ENCODE measurements at regions not wholly inside any gene's neighbourhood (a gene's known extent, or its start where the extent isn't known, plus 50 kb on each side); places are given as distances from the start of the nearest gene placed in this dataset.

DNA sequence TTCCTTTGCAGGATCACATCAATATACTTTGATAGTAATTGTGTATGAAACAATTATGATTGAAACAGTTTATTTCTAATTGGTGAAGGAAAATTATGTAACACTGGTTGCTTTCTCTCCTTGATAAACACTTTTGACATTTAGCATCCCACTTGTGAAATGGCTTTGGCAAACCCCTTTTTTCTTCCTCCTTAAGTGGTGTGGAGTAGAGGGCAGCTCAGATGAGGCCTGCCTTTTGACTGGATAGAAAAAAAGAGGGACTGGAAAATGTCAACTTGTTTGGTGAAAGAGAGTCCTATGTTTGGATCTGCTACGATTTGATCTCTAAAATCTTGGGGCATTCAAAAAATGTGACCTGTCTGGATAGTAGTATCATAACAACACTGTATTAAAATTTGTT is 318.3 kb downstream of the MEIS1 start:
- Histone ChIP-seq H2AK5ac (ENCODE audit: low read length) (no peak overlapping the region), H3K18ac (ENCODE audit: low read length) (no peak overlapping the region), H3K36me3 (ENCODE audit: control insufficient read depth in 1 of 2, insufficient read depth in 2 of 2, low read length in 2 of 2) (no peaks in the 10 kb centered on the region), H3K79me2 (ENCODE audit: control insufficient read depth, insufficient read depth, low read length, poor library complexity) (no peaks in the 10 kb centered on the region), H3K27me3 (ENCODE audit: insufficient read depth, low read length) (no peaks in the 10 kb centered on the region), H2AFZ (ENCODE audit: insufficient read depth, low read length, poor library complexity) (no peak overlapping the region), H3K23ac (ENCODE audit: low read length) (no peak overlapping the region), H3K9ac (ENCODE audit: low read length) (no peak overlapping the region), H2BK5ac (ENCODE audit: low read depth, low read length, poor library complexity) (no peak overlapping the region), H2BK12ac (ENCODE audit: low read length) (no peak overlapping the region), H3K4me2 (ENCODE audit: low read length) (no peak overlapping the region), H3K9me3 (ENCODE audit: insufficient read depth, low read depth, low read length) (no peaks in the 10 kb centered on the region), H2BK120ac (ENCODE audit: insufficient read depth, low read length, poor library complexity) (no peak overlapping the region), H4K12ac (ENCODE audit: low read depth, low read length) (no peak overlapping the region), H3K4me1 (ENCODE audit: control insufficient read depth in 1 of 2, insufficient read depth in 2 of 2, low read length in 2 of 2) (peaks cover 0 to 3% of the 10 kb centered on the region in 2 experiments), H3K14ac (ENCODE audit: low read length) (no peak overlapping the region), H3K4me3 (ENCODE audit: low read depth, low read length) (no peak overlapping the region), H3K79me1 (ENCODE audit: low read length) (no peaks in the 10 kb centered on the region), H3K4ac (ENCODE audit: low read depth, low read length) (no peak overlapping the region), H3K27ac (ENCODE audit: low read depth, low read length) (no peak overlapping the region), H4K8ac (ENCODE audit: low read depth, low read length) (no peak overlapping the region), H4K91ac (ENCODE audit: low read depth, low read length) (no peak overlapping the region)
- no CpG with 5 or more reads among the region's 1 CpG for WGBS (ENCODE audit: extremely low coverage, insufficient coverage, insufficient read length)
- no peak for DNase-seq

DNA sequence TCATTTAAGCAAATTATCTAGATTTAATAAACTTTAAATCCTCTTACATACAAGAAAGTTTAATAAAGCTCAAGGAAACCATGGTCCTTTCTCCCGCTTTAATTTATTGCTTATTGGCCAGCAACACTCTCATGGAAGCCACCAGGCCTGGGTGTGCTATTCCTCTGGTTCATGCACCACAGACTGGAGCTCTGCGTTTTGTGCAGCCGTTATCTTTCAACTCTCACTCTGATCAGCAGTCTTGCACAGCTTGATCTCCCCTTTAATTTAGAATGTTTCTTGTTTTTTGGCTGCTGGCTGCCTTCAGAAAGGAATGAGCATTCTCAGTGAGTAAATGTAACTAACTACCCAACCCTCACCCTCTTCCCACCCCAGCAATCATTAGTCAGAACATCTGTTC is 318.7 kb downstream of the MEIS1 start:
- no peak overlapping the region for H3K4ac ChIP-seq (ENCODE audit: low read depth, low read length)
- no peak overlapping the region for H3K9ac ChIP-seq (ENCODE audit: low read length)
- H3K9me3 ChIP-seq (ENCODE audit: insufficient read depth, low read depth, low read length), result no peaks in the 10 kb centered on the region
- WGBS (ENCODE audit: extremely low coverage, insufficient coverage, insufficient read length), result no CpG with 5 or more reads among the region's 3 CpGs
- peaks cover 0 to 3% of the 10 kb centered on the region in 2 experiments for H3K4me1 ChIP-seq (ENCODE audit: control insufficient read depth in 1 of 2, insufficient read depth in 2 of 2, low read length in 2 of 2)
- no peaks in the 10 kb centered on the region for H3K36me3 ChIP-seq (ENCODE audit: control insufficient read depth in 1 of 2, insufficient read depth in 2 of 2, low read length in 2 of 2)
- no peak overlapping the region for H3K18ac ChIP-seq (ENCODE audit: low read length)
- no peak overlapping the region for H2AFZ ChIP-seq (ENCODE audit: insufficient read depth, low read length, poor library complexity)
- no peak overlapping the region for H4K12ac ChIP-seq (ENCODE audit: low read depth, low read length)
- no peak overlapping the region for H3K23ac ChIP-seq (ENCODE audit: low read length)
- no peak overlapping the region for H4K8ac ChIP-seq (ENCODE audit: low read depth, low read length)
- no peak overlapping the region for H2BK5ac ChIP-seq (ENCODE audit: low read depth, low read length, poor library complexity)
- no peaks in the 10 kb centered on the region for H3K27me3 ChIP-seq (ENCODE audit: insufficient read depth, low read length)
- H4K91ac ChIP-seq (ENCODE audit: low read depth, low read length), result no peak overlapping the region
- H3K14ac ChIP-seq (ENCODE audit: low read length), result no peak overlapping the region
- H3K79me1 ChIP-seq (ENCODE audit: low read length), result no peaks in the 10 kb centered on the region
- H3K27ac ChIP-seq (ENCODE audit: low read depth, low read length), result peak overlapping the region; percentile 54
- no peak for DNase-seq
- no peak overlapping the region for H2BK120ac ChIP-seq (ENCODE audit: insufficient read depth, low read length, poor library complexity)
- no peaks in the 10 kb centered on the region for H3K79me2 ChIP-seq (ENCODE audit: control insufficient read depth, insufficient read depth, low read length, poor library complexity)
- H3K4me3 ChIP-seq (ENCODE audit: low read depth, low read length), result no peak overlapping the region
- no peak overlapping the region for H2AK5ac ChIP-seq (ENCODE audit: low read length)
- H2BK12ac ChIP-seq (ENCODE audit: low read length), result no peak overlapping the region
- no peak overlapping the region for H3K4me2 ChIP-seq (ENCODE audit: low read length)

DNA sequence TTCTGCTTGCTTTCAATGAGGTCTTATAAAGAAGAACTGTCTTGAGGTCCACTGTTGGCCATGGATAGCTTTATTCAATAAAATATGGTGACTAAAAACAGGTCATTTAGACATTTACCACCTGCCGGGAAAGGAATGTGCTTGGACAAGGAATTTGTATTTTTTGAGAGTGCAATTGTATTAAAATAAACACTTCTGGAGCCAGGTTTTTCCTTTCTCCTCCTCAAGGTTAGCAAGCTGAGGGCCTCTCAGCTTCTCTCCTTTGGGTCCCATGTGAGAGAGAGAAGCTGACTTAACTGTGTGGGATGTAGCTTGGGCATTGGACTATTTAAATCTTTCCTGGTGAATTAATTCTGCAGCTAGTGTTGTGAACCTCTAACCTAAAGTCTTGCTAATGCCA is 321.0 kb downstream of the MEIS1 start:
- Histone ChIP-seq H2BK120ac (ENCODE audit: insufficient read depth, low read length, poor library complexity) (no peak overlapping the region), H2BK12ac (ENCODE audit: low read length) (no peak overlapping the region), H2BK5ac (ENCODE audit: low read depth, low read length, poor library complexity) (no peak overlapping the region), H3K4me2 (ENCODE audit: low read length) (no peak overlapping the region), H3K4me3 (ENCODE audit: low read depth, low read length) (no peak overlapping the region), H3K23ac (ENCODE audit: low read length) (no peak overlapping the region), H3K14ac (ENCODE audit: low read length) (no peak overlapping the region), H3K79me1 (ENCODE audit: low read length) (no peaks in the 10 kb centered on the region), H4K91ac (ENCODE audit: low read depth, low read length) (no peak overlapping the region), H2AFZ (ENCODE audit: insufficient read depth, low read length, poor library complexity) (no peak overlapping the region), H3K27me3 (ENCODE audit: insufficient read depth, low read length) (no peaks in the 10 kb centered on the region), H3K4me1 (ENCODE audit: control insufficient read depth in 1 of 2, insufficient read depth in 2 of 2, low read length in 2 of 2) (peaks cover 0 to 3% of the 10 kb centered on the region in 2 experiments), H4K12ac (ENCODE audit: low read depth, low read length) (no peak overlapping the region), H2AK5ac (ENCODE audit: low read length) (no peak overlapping the region), H3K9ac (ENCODE audit: low read length) (no peak overlapping the region), H3K9me3 (ENCODE audit: insufficient read depth, low read depth, low read length) (no peaks in the 10 kb centered on the region), H3K27ac (ENCODE audit: low read depth, low read length) (no peak overlapping the region), H3K36me3 (ENCODE audit: control insufficient read depth in 1 of 2, insufficient read depth in 2 of 2, low read length in 2 of 2) (no peaks in the 10 kb centered on the region), H3K79me2 (ENCODE audit: control insufficient read depth, insufficient read depth, low read length, poor library complexity) (no peaks in the 10 kb centered on the region), H4K8ac (ENCODE audit: low read depth, low read length) (no peak overlapping the region), H3K4ac (ENCODE audit: low read depth, low read length) (no peak overlapping the region), H3K18ac (ENCODE audit: low read length) (no peak overlapping the region)
- no peak for DNase-seq
- WGBS (ENCODE audit: extremely low coverage, insufficient coverage, insufficient read length), result no CpG with 5 or more reads among the region's 1 CpG

DNA sequence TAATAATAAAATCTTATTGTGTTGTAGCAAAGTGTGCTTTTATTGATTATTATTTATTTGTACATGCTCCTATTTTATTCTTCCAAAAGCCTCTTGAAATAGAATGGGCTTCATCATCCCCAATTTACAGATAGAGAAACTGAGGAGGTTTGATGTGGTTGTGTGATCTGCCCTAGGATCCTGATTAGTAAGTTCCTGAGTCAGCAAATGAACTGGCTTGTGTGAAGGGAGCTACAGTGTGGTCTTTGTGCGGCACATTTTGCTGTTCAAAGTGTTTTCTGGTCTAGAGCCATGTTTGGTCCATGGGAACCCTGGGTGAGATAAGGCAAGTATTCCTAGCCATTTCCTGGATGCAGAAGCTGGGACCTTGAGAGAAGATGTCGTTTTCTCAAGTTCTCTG is 326.9 kb downstream of the MEIS1 start:
- H3K4me2 ChIP-seq (ENCODE audit: low read length), result no peak overlapping the region
- no peaks in the 10 kb centered on the region for H3K79me1 ChIP-seq (ENCODE audit: low read length)
- no peak overlapping the region for H2AFZ ChIP-seq (ENCODE audit: insufficient read depth, low read length, poor library complexity)
- no peaks in the 10 kb centered on the region for H3K27me3 ChIP-seq (ENCODE audit: insufficient read depth, low read length)
- no peaks in the 10 kb centered on the region for H3K9me3 ChIP-seq (ENCODE audit: insufficient read depth, low read depth, low read length)
- DNase-seq, result no peak
- H2AK5ac ChIP-seq (ENCODE audit: low read length), result no peak overlapping the region
- no peaks in the 10 kb centered on the region for H3K4me1 ChIP-seq (ENCODE audit: control insufficient read depth in 1 of 2, insufficient read depth in 2 of 2, low read length in 2 of 2)
- H3K4ac ChIP-seq (ENCODE audit: low read depth, low read length), result no peak overlapping the region
- H2BK120ac ChIP-seq (ENCODE audit: insufficient read depth, low read length, poor library complexity), result no peak overlapping the region
- no peak overlapping the region for H2BK12ac ChIP-seq (ENCODE audit: low read length)
- H3K23ac ChIP-seq (ENCODE audit: low read length), result no peak overlapping the region
- H2BK5ac ChIP-seq (ENCODE audit: low read depth, low read length, poor library complexity), result no peak overlapping the region
- H4K8ac ChIP-seq (ENCODE audit: low read depth, low read length), result no peak overlapping the region
- no peaks in the 10 kb centered on the region for H3K79me2 ChIP-seq (ENCODE audit: control insufficient read depth, insufficient read depth, low read length, poor library complexity)
- no peak overlapping the region for H3K9ac ChIP-seq (ENCODE audit: low read length)
- H3K4me3 ChIP-seq (ENCODE audit: low read depth, low read length), result no peak overlapping the region
- no peak overlapping the region for H3K18ac ChIP-seq (ENCODE audit: low read length)
- WGBS (ENCODE audit: extremely low coverage, insufficient coverage, insufficient read length), result no CpG with 5 or more reads among the region's 2 CpGs
- no peak overlapping the region for H4K91ac ChIP-seq (ENCODE audit: low read depth, low read length)
- no peaks in the 10 kb centered on the region for H3K36me3 ChIP-seq (ENCODE audit: control insufficient read depth in 1 of 2, insufficient read depth in 2 of 2, low read length in 2 of 2)
- no peak overlapping the region for H3K14ac ChIP-seq (ENCODE audit: low read length)
- H3K27ac ChIP-seq (ENCODE audit: low read depth, low read length), result no peak overlapping the region
- H4K12ac ChIP-seq (ENCODE audit: low read depth, low read length), result no peak overlapping the region
